IPS-15b (cell line): ENCODE measurements at regions not wholly inside any gene's neighbourhood (a gene's known extent, or its start where the extent isn't known, plus 50 kb on each side); places are given as distances from the start of the nearest gene placed in this dataset.
"Not testable (repeated sequence)": the region's sequence is repeated elsewhere in the genome, so short reads cannot be mapped to it uniquely, and the experiment has no call there.

Source experiments
- H3K27me3 ChIP-seq: one replicate; pipeline ENCODE4 v1.6.1; 2013; ENCODE audit warnings: low read length; ENCODE audit not compliant: control insufficient read depth, insufficient read depth
- H3K36me3 ChIP-seq: one replicate; pipeline ENCODE4 v1.6.1; 2013; ENCODE audit warnings: low read length; ENCODE audit not compliant: control insufficient read depth, insufficient read depth
- H3K4me1 ChIP-seq: one replicate; pipeline ENCODE4 v1.6.1; 2013; ENCODE audit warnings: mild to moderate bottlenecking, low read length; ENCODE audit not compliant: control insufficient read depth, insufficient read depth
- H3K4me3 ChIP-seq: one replicate; pipeline ENCODE4 v1.5.1; 2013; ENCODE audit warnings: low read depth, low read length
- H3K9ac ChIP-seq: one replicate; pipeline ENCODE4 v1.6.1; 2013; ENCODE audit warnings: low read depth, mild to moderate bottlenecking, low read length
- H3K9me3 ChIP-seq: one replicate; pipeline ENCODE4 v1.6.1; 2013; ENCODE audit warnings: mild to moderate bottlenecking, low read length; ENCODE audit not compliant: control insufficient read depth, insufficient read depth

DNA sequence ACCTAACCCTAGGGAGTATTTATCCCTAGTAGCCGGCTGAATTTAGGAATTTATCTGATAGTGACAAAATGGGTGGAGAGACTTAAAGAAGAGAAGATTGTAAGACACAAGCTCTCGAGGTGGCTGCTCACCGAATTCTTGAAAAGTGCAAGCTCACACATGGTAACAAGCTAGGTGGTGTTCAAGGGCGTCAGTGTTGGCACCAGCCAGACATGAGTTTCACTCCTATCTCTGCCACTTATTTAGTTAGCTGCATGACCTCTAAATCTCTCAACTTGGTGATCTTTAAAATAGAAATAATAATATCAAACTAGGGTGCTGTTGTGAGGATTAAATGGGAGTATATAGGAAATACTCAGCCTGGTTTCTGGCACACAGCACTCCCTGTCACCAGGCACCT lies 102.6 kb upstream of the APCDD1 start:
- Histone ChIP-seq H3K9me3 (no peaks in the 10 kb centered on the region), H3K4me3 (no peak overlapping the region), H3K9ac (no peak overlapping the region), H3K27me3 (no peaks in the 10 kb centered on the region), H3K36me3 (no peaks in the 10 kb centered on the region), H3K4me1 (no peaks in the 10 kb centered on the region)

- no peak overlapping the region for H3K9ac ChIP-seq
- H3K4me3 ChIP-seq: no peak overlapping the region
- H3K36me3 ChIP-seq: no peaks in the 10 kb centered on the region
- H3K9me3 ChIP-seq: no peaks in the 10 kb centered on the region
- H3K4me1 ChIP-seq: no peaks in the 10 kb centered on the region
- no peaks in the 10 kb centered on the region for H3K27me3 ChIP-seq
Measured at GRCh38 chr18:10352671-10353070, 101.8 kb upstream of the APCDD1 start.

GRCh38 chr18:10353791-10354190 lies 100.6 kb upstream of the APCDD1 start:
- Histone ChIP-seq H3K4me1 (no peaks in the 10 kb centered on the region), H3K4me3 (no peak overlapping the region), H3K27me3 (no peaks in the 10 kb centered on the region), H3K9me3 (no peaks in the 10 kb centered on the region), H3K36me3 (no peaks in the 10 kb centered on the region), H3K9ac (no peak overlapping the region)

GRCh38 chr18:10354241-10354811 lies 100.1 kb upstream of the APCDD1 start:
- no peaks in the 10 kb centered on the region for H3K9me3 ChIP-seq
- no peak overlapping the region for H3K4me3 ChIP-seq
- H3K4me1 ChIP-seq: no peaks in the 10 kb centered on the region
- H3K27me3 ChIP-seq: no peaks in the 10 kb centered on the region
- H3K9ac ChIP-seq: no peak overlapping the region
- H3K36me3 ChIP-seq: no peaks in the 10 kb centered on the region

DNA sequence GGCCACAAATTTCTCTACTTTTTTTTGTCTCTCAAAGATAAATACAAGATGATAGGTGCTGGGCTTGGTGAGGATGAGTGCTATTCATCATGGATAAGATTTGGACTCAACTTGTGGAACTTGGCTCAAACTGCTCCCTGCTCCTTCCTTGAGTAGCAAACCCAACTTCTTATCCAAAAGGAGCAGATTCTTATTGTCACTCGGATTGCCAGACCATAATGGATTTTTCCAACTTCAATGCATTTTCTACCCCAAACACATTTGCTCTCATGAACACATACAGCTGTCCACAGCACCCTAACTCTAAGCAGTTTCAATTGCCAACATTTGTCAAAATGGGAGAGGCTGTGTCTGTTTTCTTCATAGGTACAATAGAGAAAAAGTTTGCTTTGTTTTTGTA lies 99.5 kb upstream of the APCDD1 start:
- no peak overlapping the region for H3K4me3 ChIP-seq
- no peaks in the 10 kb centered on the region for H3K27me3 ChIP-seq
- no peaks in the 10 kb centered on the region for H3K4me1 ChIP-seq
- H3K9ac ChIP-seq: no peak overlapping the region
- no peaks in the 10 kb centered on the region for H3K9me3 ChIP-seq
- no peaks in the 10 kb centered on the region for H3K36me3 ChIP-seq

- not testable (repeated sequence) for H3K36me3 ChIP-seq, H3K9me3 ChIP-seq, H3K9ac ChIP-seq, H3K4me3 ChIP-seq, H3K27me3 ChIP-seq, H3K4me1 ChIP-seq
Measured at GRCh38 chr18:10356999-10357398, 97.4 kb upstream of the APCDD1 start.

DNA sequence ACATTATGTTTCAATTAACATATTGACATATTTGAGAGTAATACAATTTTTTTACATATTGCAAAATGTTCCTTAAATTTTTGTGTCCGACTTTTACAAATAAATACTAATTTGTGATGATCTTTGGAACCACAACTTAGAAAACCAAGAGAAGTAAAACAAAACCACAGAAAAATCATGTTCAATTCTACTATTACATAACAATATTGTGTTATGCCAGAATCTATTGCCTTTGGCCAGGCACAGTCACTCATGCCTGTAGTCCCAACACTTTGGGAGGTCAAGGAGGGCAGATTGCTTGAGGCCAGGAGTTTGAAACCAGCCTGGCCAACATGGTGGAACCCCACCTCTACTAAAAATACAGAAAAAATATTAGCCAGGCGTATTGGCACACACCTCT lies 92.8 kb upstream of the APCDD1 start:
- H3K9ac ChIP-seq: no peak overlapping the region
- no peaks in the 10 kb centered on the region for H3K36me3 ChIP-seq
- no peak overlapping the region for H3K4me3 ChIP-seq
- H3K4me1 ChIP-seq: no peaks in the 10 kb centered on the region
- no peaks in the 10 kb centered on the region for H3K9me3 ChIP-seq
- H3K27me3 ChIP-seq: no peaks in the 10 kb centered on the region

DNA sequence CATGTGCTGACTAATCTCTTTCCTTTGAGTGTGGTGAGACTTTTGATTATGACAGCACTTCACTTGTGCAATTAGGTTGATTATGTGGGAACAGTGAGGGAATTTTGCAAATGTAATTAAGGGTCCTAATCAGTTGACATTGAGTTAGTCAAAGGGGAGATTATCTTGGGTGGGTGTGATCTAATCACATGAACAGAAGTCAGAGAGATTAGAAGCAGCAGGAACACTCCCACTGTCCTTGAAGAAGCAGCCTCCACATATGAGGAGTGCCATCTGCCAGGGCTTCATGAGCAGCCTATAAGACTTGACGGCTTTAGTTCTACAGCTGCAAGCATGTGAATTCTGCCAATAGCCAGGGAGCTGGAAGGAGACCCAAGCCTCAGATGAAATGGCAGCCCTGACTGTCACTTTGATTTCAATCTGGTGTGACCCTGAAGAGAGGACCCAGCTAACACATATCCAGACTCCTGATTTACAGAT lies 89.4 kb upstream of the APCDD1 start:
- Histone ChIP-seq H3K27me3 (no peaks in the 10 kb centered on the region), H3K9me3 (no peaks in the 10 kb centered on the region), H3K4me1 (no peaks in the 10 kb centered on the region), H3K36me3 (no peaks in the 10 kb centered on the region), H3K4me3 (no peak overlapping the region), H3K9ac (no peak overlapping the region)

DNA sequence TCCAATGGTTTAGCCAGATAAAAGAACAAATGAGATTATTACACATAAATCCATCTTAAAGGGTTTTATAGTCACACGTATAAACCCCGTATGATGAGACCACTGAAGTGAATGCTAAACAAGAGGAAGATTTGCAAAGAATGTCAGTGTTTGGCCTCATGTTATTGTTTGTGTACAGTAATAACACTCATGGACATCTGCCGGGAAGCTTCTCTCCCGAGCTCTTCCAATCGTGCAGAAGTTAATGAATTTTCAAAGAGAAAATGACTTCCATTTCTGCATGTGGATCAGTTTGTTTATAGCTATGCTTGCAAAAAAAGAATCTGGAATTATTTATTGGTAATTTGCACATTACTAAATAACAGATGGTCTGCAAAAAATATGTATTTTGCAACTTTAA lies 88.5 kb upstream of the APCDD1 start:
- no peaks in the 10 kb centered on the region for H3K9me3 ChIP-seq
- H3K4me1 ChIP-seq: peaks cover 2% of the 10 kb centered on the region
- H3K27me3 ChIP-seq: no peaks in the 10 kb centered on the region

DNA sequence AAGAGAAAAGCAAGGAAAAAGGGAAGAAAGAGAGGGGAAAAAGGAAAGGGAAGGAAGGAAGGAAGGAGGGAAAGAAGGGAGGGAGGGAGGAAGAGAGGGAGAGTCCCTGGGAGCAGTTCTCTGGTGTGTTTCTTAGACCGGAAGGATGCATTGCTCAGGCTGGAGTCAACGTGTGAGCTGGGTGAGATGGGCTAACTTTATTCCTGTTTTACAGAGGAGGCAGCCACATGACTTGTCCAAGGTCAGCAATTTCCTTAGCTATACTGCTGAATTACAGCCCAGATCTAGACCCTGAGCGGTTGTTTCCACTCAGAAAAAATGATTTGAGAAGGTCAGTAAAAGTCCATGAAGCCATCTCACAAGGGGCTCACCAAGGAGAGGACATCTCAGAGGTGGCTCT lies 86.6 kb upstream of the APCDD1 start:
- Histone ChIP-seq H3K9me3 (no peaks in the 10 kb centered on the region), H3K36me3 (no peaks in the 10 kb centered on the region), H3K27me3 (no peaks in the 10 kb centered on the region), H3K4me3 (no peak overlapping the region), H3K4me1 (peaks cover 3% of the 10 kb centered on the region), H3K9ac (no peak overlapping the region)

More for the DNA sequence above, 88.5 kb upstream of the APCDD1 start:
- Histone ChIP-seq H3K9ac (no peak overlapping the region), H3K36me3 (no peaks in the 10 kb centered on the region), H3K4me3 (no peak overlapping the region)

GRCh38 chr18:10368456-10369453 lies 85.7 kb upstream of the APCDD1 start:
- Histone ChIP-seq H3K9me3 (no peaks in the 10 kb centered on the region), H3K27me3 (no peaks in the 10 kb centered on the region), H3K36me3 (no peaks in the 10 kb centered on the region), H3K4me1 (peaks cover 3% of the 10 kb centered on the region), H3K4me3 (no peak overlapping the region), H3K9ac (no peak overlapping the region)

- H3K9ac ChIP-seq: no peak overlapping the region
- H3K4me1 ChIP-seq: peaks cover 8% of the 10 kb centered on the region
- H3K4me3 ChIP-seq: no peak overlapping the region
- H3K9me3 ChIP-seq: no peaks in the 10 kb centered on the region
- no peaks in the 10 kb centered on the region for H3K36me3 ChIP-seq
- peaks cover 2% of the 10 kb centered on the region for H3K27me3 ChIP-seq
Measured at GRCh38 chr18:10370716-10371115, 83.7 kb upstream of the APCDD1 start.
